Peyer's patch (tissue), 4 donors: ENCODE measurements at regions not wholly inside any gene's neighbourhood (a gene's known extent, or its start where the extent isn't known, plus 50 kb on each side); places are given as distances from the start of the nearest gene placed in this dataset.

Experiments
- POLR2A ChIP-seq, 2 donors: fragments of 450-650 bp; IDR thresholded peaks; one replicate each; pipeline ENCODE4 v1.5.1; 2017; ENCODE audit warnings: antibody characterized with exemption in 2 of 2, mild to moderate bottlenecking in 2 of 2, moderate library complexity in 2 of 2
- TF ChIP-seq, protein P1 (sequence below), 6 experiments: fragments of 450-650 bp in 4 of 6; fragments of 200-600 bp in 2 of 6; sonication (generic) in 1 of 6; IDR thresholded peaks; one replicate each; pipeline ENCODE4 v1.5.1; 2017 to 2019; ENCODE audit warnings: antibody characterized with exemption in 6 of 6, mild to moderate bottlenecking in 3 of 6, moderate library complexity in 1 of 6

DNA sequence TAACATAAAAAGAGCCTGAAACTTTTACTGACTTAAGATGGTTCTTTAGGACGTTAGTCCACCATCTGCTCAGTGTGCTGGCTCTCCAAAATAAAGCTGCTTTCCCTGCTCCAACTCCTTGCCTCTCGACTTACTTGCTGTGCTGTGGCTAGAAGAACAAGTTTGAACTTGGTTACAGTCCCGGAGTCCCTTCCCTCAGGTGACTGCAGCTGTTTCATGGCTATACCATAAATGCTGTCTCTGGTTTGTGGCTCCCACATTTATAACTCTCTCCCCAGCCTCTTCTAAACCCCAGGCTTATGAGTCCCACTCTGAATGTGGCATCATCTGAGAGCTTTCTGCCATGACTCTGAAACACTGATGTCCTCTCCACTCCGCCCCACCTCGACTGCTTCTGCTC is 166.2 kb upstream of the ADRA1D start:
- TF ChIP-seq, protein P1, sequence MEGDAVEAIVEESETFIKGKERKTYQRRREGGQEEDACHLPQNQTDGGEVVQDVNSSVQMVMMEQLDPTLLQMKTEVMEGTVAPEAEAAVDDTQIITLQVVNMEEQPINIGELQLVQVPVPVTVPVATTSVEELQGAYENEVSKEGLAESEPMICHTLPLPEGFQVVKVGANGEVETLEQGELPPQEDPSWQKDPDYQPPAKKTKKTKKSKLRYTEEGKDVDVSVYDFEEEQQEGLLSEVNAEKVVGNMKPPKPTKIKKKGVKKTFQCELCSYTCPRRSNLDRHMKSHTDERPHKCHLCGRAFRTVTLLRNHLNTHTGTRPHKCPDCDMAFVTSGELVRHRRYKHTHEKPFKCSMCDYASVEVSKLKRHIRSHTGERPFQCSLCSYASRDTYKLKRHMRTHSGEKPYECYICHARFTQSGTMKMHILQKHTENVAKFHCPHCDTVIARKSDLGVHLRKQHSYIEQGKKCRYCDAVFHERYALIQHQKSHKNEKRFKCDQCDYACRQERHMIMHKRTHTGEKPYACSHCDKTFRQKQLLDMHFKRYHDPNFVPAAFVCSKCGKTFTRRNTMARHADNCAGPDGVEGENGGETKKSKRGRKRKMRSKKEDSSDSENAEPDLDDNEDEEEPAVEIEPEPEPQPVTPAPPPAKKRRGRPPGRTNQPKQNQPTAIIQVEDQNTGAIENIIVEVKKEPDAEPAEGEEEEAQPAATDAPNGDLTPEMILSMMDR (IDR thresholded peaks at IDR 0.05): no peak
- no peak for TF ChIP-seq POLR2A (IDR thresholded peaks at IDR 0.05)
